Lower leg skin (tissue), 3 donors: ENCODE measurements at regions not wholly inside any gene's neighbourhood (a gene's known extent, or its start where the extent isn't known, plus 50 kb on each side); places are given as distances from the start of the nearest gene placed in this dataset.

Source experiments
- CTCF ChIP-seq, 3 donors: fragments of 450-650 bp; IDR thresholded peaks; one replicate each; pipeline ENCODE4 v1.5.1; 2016; ENCODE audit warnings: antibody characterized with exemption in 3 of 3, mild to moderate bottlenecking in 3 of 3, moderate library complexity in 2 of 3
- POLR2A ChIP-seq, 2 donors: fragments of 450-650 bp; IDR thresholded peaks; one replicate each; pipeline ENCODE4 v1.6.1; 2016 to 2017; ENCODE audit warnings: antibody characterized with exemption in 2 of 2, mild to moderate bottlenecking in 1 of 2, moderate library complexity in 1 of 2

- TF ChIP-seq POLR2A (IDR thresholded peaks at IDR 0.05) (no peak), CTCF (IDR thresholded peaks at IDR 0.05) (no peak)
These were observed 110.8 kb upstream of the BRINP3 start for GRCh38 chr1:190588424-190588823.
